ENCODE measurements at regions not wholly inside any gene's neighbourhood (a gene's known extent, or its start where the extent isn't known, plus 50 kb on each side); places are given as distances from the start of the nearest gene placed in this dataset.

DNA sequence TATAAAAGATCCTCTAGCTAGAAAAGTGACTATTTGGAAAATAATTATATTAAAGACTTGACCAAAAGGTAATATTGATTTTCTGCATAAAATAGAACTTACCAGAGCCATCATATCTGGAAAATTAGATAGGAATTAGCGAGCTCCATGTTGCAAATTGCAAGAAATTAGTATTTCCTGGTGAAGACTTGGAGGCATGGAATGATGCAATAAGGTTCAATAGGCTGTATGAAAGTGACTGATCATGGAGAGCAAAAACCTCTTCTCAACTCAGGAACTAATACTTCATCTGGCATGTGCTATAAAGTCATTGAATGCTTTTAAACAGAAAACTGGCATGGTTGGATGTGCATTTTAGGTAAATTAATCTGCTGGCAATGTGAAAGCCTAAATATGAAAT, 66.3 kb upstream of the UFM1 start:
- TF ChIP-seq POLR2A (IDR thresholded peaks at IDR 0.05): no peak
- TF ChIP-seq CTCF (IDR thresholded peaks at IDR 0.05): no peak
- DNase-seq: no peak
- no peaks in the 10 kb centered on the region for H3K4me1 ChIP-seq
- H3K27me3 ChIP-seq: no peaks in the 10 kb centered on the region
- no peaks in the 10 kb centered on the region for H3K36me3 ChIP-seq
- peaks cover 0 to 2% of the 10 kb centered on the region in 2 donors for H3K9me3 ChIP-seq
- H3K27ac ChIP-seq: no peak overlapping the region
- H3K4me3 ChIP-seq: no peak overlapping the region
- intact Hi-C loops (cut with DNase I; ENCODE audit: low total_unique reads): no loop called here

GRCh38 chr13:38265132-38265497, 84.5 kb upstream of the UFM1 start:
- no peak for DNase-seq
- Histone ChIP-seq H3K27ac (no peak overlapping the region), H3K4me3 (no peak overlapping the region), H3K4me1 (no peaks in the 10 kb centered on the region), H3K36me3 (no peaks in the 10 kb centered on the region), H3K27me3 (no peaks in the 10 kb centered on the region), H3K9me3 (no peaks in the 10 kb centered on the region)
- no peak for TF ChIP-seq POLR2A (IDR thresholded peaks at IDR 0.05)
- TF ChIP-seq CTCF (IDR thresholded peaks at IDR 0.05): no peak
- intact Hi-C loops (cut with DNase I; ENCODE audit: low total_unique reads): no loop called here

GRCh38 chr13:38264363-38265131, 85.1 kb upstream of the UFM1 start:
- H3K36me3 ChIP-seq: no peaks in the 10 kb centered on the region
- no peaks in the 10 kb centered on the region for H3K4me1 ChIP-seq
- intact Hi-C loops (cut with DNase I; ENCODE audit: low total_unique reads): no loop called here
- H3K9me3 ChIP-seq: no peaks in the 10 kb centered on the region
- H3K27me3 ChIP-seq: no peaks in the 10 kb centered on the region
- H3K27ac ChIP-seq: no peak overlapping the region
- H3K4me3 ChIP-seq: no peak overlapping the region
- DNase-seq: no peak
- TF ChIP-seq CTCF (IDR thresholded peaks at IDR 0.05) (no peak), POLR2A (IDR thresholded peaks at IDR 0.05) (no peak)

- H3K4me1 ChIP-seq: no peaks in the 10 kb centered on the region
- no peak overlapping the region for H3K4me3 ChIP-seq
- H3K27me3 ChIP-seq: no peaks in the 10 kb centered on the region
- no peaks in the 10 kb centered on the region for H3K36me3 ChIP-seq
- H3K9me3 ChIP-seq: no peaks in the 10 kb centered on the region
- TF ChIP-seq CTCF (IDR thresholded peaks at IDR 0.05) (no peak), POLR2A (IDR thresholded peaks at IDR 0.05) (no peak)
- H3K27ac ChIP-seq: no peak overlapping the region
- DNase-seq: no peak
- intact Hi-C loops (cut with DNase I; ENCODE audit: low total_unique reads): no loop called here
Observed at GRCh38 chr13:38262211-38262610, 87.4 kb upstream of the UFM1 start.

DNA sequence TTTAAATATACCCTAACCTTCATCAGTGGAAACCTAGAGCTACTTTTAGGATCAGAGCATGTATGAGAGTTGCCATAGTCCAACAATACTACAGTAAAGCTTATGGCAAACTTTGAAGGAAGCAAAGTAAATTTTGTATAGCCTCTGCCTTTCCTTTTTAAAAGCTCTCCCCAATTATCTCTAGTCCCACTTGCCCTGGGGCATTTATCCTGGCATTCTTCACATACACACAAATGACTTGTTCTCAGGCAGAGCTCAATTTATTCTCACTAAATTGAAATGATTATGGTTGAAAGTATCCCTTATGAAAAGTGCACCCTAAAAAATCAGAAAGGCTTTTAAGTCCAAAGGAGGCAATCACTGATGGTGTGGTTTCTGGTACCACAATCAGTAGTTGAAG, 94.1 kb upstream of the UFM1 start:
- intact Hi-C loops (cut with DNase I; ENCODE audit: low total_unique reads): no loop called here
- TF ChIP-seq POLR2A (IDR thresholded peaks at IDR 0.05) (no peak), CTCF (IDR thresholded peaks at IDR 0.05) (no peak)
- H3K9me3 ChIP-seq: no peaks in the 10 kb centered on the region
- no peaks in the 10 kb centered on the region for H3K4me1 ChIP-seq
- H3K27me3 ChIP-seq: no peaks in the 10 kb centered on the region
- H3K4me3 ChIP-seq: no peak overlapping the region
- no peak for DNase-seq
- no peak overlapping the region for H3K27ac ChIP-seq
- no peaks in the 10 kb centered on the region for H3K36me3 ChIP-seq

Data from uterus (tissue), 3 donors.